Suprapubic skin (tissue), 4 donors: ENCODE measurements at regions not wholly inside any gene's neighbourhood (a gene's known extent, or its start where the extent isn't known, plus 50 kb on each side); places are given as distances from the start of the nearest gene placed in this dataset.

Source experiments
- CTCF ChIP-seq, 2 donors: fragments of 200-600 bp in 1 of 2; fragments of 450-650 bp in 1 of 2; sonication (generic) in 1 of 2; IDR thresholded peaks; one replicate each; pipeline ENCODE4 v1.5.1; 2016 to 2019; ENCODE audit warnings: antibody characterized with exemption in 2 of 2, mild to moderate bottlenecking in 1 of 2, moderate library complexity in 1 of 2
- EP300 ChIP-seq: sonication (generic); formaldehyde crosslinking; IDR thresholded peaks from one replicate; pipeline ENCODE4 v1.6.1; 2017; ENCODE audit warnings: antibody characterized with exemption
- POLR2A ChIP-seq, 2 donors: fragments of 450-650 bp; IDR thresholded peaks; one replicate each; pipeline ENCODE4 v1.6.1; 2017; ENCODE audit warnings: antibody characterized with exemption in 2 of 2, mild to moderate bottlenecking in 2 of 2, moderate library complexity in 2 of 2
- POLR2AphosphoS5 ChIP-seq, 3 donors: sonication (generic); formaldehyde crosslinking; IDR thresholded peaks; one replicate each; pipeline ENCODE4 v1.6.1; 2017; ENCODE audit warnings: antibody characterized with exemption in 3 of 3

GRCh38 chr2:35820391-35820790 lies 535.2 kb upstream of the CRIM1 start:
- no peak for TF ChIP-seq CTCF (IDR thresholded peaks at IDR 0.05)
- no peak for TF ChIP-seq POLR2A (IDR thresholded peaks at IDR 0.05)
- TF ChIP-seq POLR2AphosphoS5 (IDR thresholded peaks at IDR 0.05), result no peak
- no peak for TF ChIP-seq EP300
